ENCODE measurements at regions not wholly inside any gene's neighbourhood (a gene's known extent, or its start where the extent isn't known, plus 50 kb on each side); places are given as distances from the start of the nearest gene placed in this dataset.

DNA sequence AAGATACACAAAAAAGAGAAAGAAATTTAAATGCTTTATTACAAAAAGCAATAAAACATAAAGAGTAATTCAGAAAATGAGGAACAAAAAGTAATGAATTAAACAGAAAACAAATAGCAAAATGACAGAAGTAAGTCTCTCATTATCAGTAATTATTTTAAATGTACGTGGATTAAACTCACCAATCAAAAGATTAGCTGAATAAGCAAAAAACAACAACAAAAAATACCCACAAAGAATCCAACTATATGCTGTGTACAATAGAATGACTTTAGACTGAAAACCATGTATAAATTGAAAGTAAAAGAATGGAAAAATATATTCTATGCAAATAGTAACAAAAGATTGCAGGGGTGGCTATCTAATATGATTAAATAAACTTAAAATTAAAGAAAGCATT, 1006.8 kb downstream of the SLC16A7 start:
- TF ChIP-seq, protein P1, sequence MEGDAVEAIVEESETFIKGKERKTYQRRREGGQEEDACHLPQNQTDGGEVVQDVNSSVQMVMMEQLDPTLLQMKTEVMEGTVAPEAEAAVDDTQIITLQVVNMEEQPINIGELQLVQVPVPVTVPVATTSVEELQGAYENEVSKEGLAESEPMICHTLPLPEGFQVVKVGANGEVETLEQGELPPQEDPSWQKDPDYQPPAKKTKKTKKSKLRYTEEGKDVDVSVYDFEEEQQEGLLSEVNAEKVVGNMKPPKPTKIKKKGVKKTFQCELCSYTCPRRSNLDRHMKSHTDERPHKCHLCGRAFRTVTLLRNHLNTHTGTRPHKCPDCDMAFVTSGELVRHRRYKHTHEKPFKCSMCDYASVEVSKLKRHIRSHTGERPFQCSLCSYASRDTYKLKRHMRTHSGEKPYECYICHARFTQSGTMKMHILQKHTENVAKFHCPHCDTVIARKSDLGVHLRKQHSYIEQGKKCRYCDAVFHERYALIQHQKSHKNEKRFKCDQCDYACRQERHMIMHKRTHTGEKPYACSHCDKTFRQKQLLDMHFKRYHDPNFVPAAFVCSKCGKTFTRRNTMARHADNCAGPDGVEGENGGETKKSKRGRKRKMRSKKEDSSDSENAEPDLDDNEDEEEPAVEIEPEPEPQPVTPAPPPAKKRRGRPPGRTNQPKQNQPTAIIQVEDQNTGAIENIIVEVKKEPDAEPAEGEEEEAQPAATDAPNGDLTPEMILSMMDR (IDR thresholded peaks at IDR 0.05): no peak
- TF ChIP-seq POLR2AphosphoS5 (IDR thresholded peaks at IDR 0.05) (no peak), POLR2A (IDR thresholded peaks at IDR 0.05) (no peak)

Measured in prostate gland (tissue), 2 donors.